ENCODE measurements at regions not wholly inside any gene's neighbourhood (a gene's known extent, or its start where the extent isn't known, plus 50 kb on each side); places are given as distances from the start of the nearest gene placed in this dataset.

DNA sequence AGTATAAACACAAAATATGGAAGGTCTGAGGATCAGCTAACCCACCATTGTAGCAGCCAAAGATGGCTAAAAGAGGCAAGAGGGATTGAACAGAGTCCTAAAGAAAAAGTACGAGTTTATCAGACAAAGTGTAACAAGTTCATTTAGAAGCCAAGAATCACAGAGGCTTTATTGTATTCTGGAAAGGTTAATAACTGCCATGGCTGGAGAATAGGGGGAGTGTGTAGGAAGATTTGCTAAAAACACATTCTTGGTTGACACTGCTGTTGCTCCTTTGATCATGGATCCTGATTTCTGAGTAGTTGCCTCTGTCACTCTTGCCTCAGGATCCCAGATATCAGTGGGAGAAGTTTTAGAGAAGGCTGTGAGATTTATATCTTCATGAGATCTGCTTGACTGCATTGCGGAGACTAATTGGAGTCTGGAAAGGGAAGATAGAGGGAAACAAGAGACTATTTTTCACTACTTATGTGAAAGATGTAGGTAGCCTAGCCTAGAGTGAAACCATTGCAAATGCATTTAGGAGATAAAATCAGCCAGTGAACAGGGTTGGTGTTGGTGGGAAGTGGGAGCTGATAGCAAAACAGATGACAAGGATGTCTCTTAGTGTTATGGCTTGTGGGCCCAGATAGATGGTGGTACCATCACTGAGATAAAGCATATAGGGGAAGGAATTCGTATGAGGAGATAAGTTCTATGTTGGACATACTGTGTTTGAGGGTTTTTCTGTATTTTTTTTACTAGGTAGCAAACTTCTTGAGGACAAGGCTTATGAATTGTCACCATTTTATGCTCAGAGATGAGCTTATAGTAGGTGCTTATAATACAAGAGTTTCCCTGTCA lies 402.9 kb upstream of the PDE3A start:
- TF ChIP-seq POLR2A (IDR thresholded peaks at IDR 0.05; ENCODE audit: low read depth, low read length) = no peak
- TF ChIP-seq POLR2AphosphoS5 (IDR thresholded peaks at IDR 0.05; ENCODE audit: low read depth, low read length) = no peak

Measured in GM12892 (cell line).